Fibroblast of lung (primary cell): ENCODE measurements at regions not wholly inside any gene's neighbourhood (a gene's known extent, or its start where the extent isn't known, plus 50 kb on each side); places are given as distances from the start of the nearest gene placed in this dataset.
"Not testable (repeated sequence)": the region's sequence is repeated elsewhere in the genome, so short reads cannot be mapped to it uniquely, and the experiment has no call there.

Source experiments
- DNase-seq, 2 donors: peaks; one replicate each; pipeline versions ENCODE4 v3.0.0 to v3.0.0-alpha.2; 2010; ENCODE audit warnings: low read depth in 2 of 2
- H2AFZ ChIP-seq: 2 replicates; pipeline ENCODE4 v1.5.1; 2012; ENCODE audit warnings: low read length, control low read depth, inconsistent platforms
- H3K27ac ChIP-seq: 2 replicates; pipeline ENCODE4 v1.5.1; 2011; ENCODE audit warnings: low read length, control low read depth; ENCODE audit not compliant: insufficient read depth
- H3K27me3 ChIP-seq: 2 replicates; pipeline ENCODE4 v1.5.1; 2011; ENCODE audit warnings: mild to moderate bottlenecking, low read length; ENCODE audit not compliant: control insufficient read depth, insufficient read depth
- H3K36me3 ChIP-seq: 2 replicates; pipeline ENCODE4 v1.5.1; 2011; ENCODE audit warnings: low read length; ENCODE audit not compliant: control insufficient read depth, insufficient read depth
- H3K4me1 ChIP-seq: 2 replicates; pipeline ENCODE4 v1.5.1; 2011; ENCODE audit warnings: low read length; ENCODE audit not compliant: control insufficient read depth, insufficient read depth; ENCODE audit errors: extremely low read depth
- H3K4me2 ChIP-seq: 2 replicates; pipeline ENCODE4 v1.5.1; 2011; ENCODE audit warnings: low read length, control low read depth; ENCODE audit not compliant: insufficient read depth; ENCODE audit errors: extremely low read depth
- H3K4me3 ChIP-seq, 4 experiments: fragments of 200-600 bp in 1 of 4; sonication (generic) in 1 of 4; replicated peaks in 1 of 4; 2 replicates each; pipeline ENCODE4 v1.5.1; 2011 to 2016; ENCODE audit warnings: low read length in 4 of 4, low read depth in 3 of 4, mild to moderate bottlenecking in 3 of 4, control low read depth in 2 of 4, inconsistent platforms in 1 of 4, mixed read lengths in 1 of 4; ENCODE audit not compliant: insufficient read depth in 1 of 4; ENCODE audit errors: control extremely low read depth in 1 of 4
- H3K79me2 ChIP-seq: 2 replicates; pipeline ENCODE4 v1.5.1; 2012; ENCODE audit warnings: mild to moderate bottlenecking, low read length, inconsistent platforms; ENCODE audit not compliant: control insufficient read depth, insufficient read depth
- H3K9ac ChIP-seq: 2 replicates; pipeline ENCODE4 v1.5.1; 2011; ENCODE audit warnings: mild to moderate bottlenecking, low read length, control low read depth; ENCODE audit not compliant: insufficient read depth
- H3K9me3 ChIP-seq: 2 replicates; pipeline ENCODE4 v1.5.1; 2012; ENCODE audit warnings: low read depth, low read length; ENCODE audit not compliant: control insufficient read depth, insufficient read depth
- H4K20me1 ChIP-seq: 2 replicates; pipeline ENCODE4 v1.5.1; 2011; ENCODE audit warnings: low read length; ENCODE audit not compliant: control insufficient read depth, insufficient read depth; ENCODE audit errors: extremely low read depth
- TF ChIP-seq, protein P1 (sequence below), 2 donors: IDR thresholded peaks in 1 of 2; conservative IDR thresholded peaks in 1 of 2; 1 replicate in 1 of 2; 2 replicates in 1 of 2; pipeline ENCODE4 v1.5.1; 2011 to 2012; ENCODE audit warnings: low read length in 2 of 2, control low read depth in 1 of 2, inconsistent platforms in 1 of 2, low read depth in 1 of 2, mild to moderate bottlenecking in 1 of 2

DNA sequence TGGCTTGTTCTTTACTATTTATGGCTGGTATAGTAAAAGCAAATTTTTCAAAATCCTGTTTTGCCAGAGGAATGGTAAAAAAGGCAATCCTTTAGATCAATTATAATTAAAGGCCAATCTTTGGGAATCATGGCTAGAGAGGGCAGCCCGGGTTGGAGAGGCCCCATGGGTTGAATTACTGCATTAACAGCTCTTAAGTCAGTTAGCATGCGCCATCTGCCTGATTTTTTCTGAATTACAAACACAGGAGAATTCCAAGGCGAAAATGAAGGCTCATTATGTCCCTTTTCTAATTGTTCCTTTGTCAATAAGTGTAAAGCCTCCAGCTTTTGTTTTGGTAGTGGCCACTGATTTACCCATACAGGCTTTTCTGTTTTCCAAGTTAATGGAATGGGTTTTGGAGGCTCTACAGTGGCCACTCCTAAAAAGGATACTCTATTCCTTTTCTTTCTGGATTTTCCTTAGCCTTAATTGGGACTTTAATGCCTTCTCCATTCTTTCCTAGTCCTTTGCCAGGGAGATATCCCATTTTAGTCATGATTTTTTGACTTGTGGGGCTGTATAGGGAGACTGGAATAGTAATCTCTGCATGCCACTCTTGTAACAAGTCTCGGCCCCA lies 114.9 kb upstream of the LARP1 start:
- TF ChIP-seq, protein P1, sequence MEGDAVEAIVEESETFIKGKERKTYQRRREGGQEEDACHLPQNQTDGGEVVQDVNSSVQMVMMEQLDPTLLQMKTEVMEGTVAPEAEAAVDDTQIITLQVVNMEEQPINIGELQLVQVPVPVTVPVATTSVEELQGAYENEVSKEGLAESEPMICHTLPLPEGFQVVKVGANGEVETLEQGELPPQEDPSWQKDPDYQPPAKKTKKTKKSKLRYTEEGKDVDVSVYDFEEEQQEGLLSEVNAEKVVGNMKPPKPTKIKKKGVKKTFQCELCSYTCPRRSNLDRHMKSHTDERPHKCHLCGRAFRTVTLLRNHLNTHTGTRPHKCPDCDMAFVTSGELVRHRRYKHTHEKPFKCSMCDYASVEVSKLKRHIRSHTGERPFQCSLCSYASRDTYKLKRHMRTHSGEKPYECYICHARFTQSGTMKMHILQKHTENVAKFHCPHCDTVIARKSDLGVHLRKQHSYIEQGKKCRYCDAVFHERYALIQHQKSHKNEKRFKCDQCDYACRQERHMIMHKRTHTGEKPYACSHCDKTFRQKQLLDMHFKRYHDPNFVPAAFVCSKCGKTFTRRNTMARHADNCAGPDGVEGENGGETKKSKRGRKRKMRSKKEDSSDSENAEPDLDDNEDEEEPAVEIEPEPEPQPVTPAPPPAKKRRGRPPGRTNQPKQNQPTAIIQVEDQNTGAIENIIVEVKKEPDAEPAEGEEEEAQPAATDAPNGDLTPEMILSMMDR (conservative IDR thresholded peaks at IDR 0.05 in 1 of 2, IDR thresholded peaks at IDR 0.05 in 1 of 2; ENCODE audit: low read depth in 1 of 2, low read length in 2 of 2) = peak; percentile 42 to 48
- H3K9me3 ChIP-seq, H2AFZ ChIP-seq, H3K4me3 ChIP-seq, H3K4me1 ChIP-seq, H3K36me3 ChIP-seq, H3K27ac ChIP-seq, H3K27me3 ChIP-seq, H3K4me2 ChIP-seq, H3K79me2 ChIP-seq, H4K20me1 ChIP-seq, H3K9ac ChIP-seq: not testable (repeated sequence)
- DNase-seq = peak in 1 of 2 donors; percentile 49

DNA sequence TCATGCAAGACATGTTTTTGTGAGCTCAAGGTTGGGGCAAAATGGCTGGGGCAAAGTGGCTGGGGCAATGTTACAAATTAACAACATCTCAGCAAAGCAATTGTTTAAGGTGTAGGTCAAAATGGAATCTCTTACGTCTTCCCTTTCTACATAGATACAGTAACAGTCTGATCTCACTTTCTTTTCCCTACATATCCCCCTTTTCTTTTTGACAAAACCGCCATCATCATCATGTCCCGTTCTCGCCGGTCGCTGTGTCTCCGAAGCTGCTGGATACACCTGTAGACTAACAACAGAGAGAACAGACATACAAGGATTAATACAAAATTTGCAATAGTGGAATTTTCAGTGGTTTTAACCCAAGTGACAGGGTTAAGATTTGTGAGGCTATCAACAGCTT lies 118.4 kb upstream of the LARP1 start:
- H3K4me2 ChIP-seq, H4K20me1 ChIP-seq, H3K4me1 ChIP-seq, H2AFZ ChIP-seq, H3K4me3 ChIP-seq, H3K9me3 ChIP-seq, H3K79me2 ChIP-seq, H3K27me3 ChIP-seq, DNase-seq, H3K36me3 ChIP-seq, H3K9ac ChIP-seq, H3K27ac ChIP-seq: not testable (repeated sequence)

DNA sequence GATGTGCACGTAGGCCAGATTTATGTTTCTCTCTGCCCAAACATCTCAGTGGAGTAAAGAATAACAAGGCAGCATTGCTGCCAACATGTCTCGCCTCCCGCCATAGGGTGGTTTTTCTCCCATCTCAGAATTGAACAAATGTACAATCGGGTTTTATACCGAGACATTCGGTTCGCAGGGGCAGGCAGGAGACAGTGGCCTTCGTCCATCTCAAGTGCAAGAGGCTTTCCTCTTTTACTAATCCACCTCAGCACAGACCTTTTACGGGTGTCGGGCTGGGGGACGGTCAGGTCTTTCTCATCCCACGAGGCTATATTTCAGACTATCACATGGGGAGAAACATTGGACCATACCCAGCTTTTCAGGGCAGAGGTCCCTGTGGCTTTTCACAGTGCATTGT lies 118.9 kb upstream of the LARP1 start:
- not testable (repeated sequence) for H3K9me3 ChIP-seq, DNase-seq, H4K20me1 ChIP-seq

DNA sequence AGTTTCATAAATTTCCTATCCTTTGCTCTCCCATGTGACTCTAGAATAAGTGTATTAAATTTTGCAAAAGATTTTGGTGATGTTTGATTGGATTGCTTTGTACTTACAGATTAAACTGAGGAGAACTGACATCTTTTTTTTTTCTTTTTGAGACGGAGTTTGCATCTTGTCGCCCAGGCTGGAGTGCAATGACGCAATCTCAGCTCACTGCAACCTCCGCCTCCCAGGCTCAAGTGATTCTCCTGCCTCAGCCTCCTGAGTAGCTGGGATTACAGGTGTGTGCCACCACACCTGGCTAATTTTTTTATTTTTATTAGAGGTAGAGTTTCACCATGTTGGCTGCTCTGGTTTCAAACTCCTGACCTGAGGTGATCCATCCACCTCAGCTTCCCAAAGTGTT lies 121.4 kb upstream of the LARP1 start:
- not testable (repeated sequence) for DNase-seq, H4K20me1 ChIP-seq, H3K9ac ChIP-seq, H3K79me2 ChIP-seq, H3K27me3 ChIP-seq, H3K4me3 ChIP-seq, H3K27ac ChIP-seq, H3K36me3 ChIP-seq, H3K4me2 ChIP-seq, H3K9me3 ChIP-seq, H2AFZ ChIP-seq, H3K4me1 ChIP-seq

More for the DNA sequence above, 118.9 kb upstream of the LARP1 start:
- H3K36me3 ChIP-seq, H3K27me3 ChIP-seq, H2AFZ ChIP-seq, H3K4me2 ChIP-seq, H3K4me3 ChIP-seq, H3K27ac ChIP-seq, H3K4me1 ChIP-seq, H3K79me2 ChIP-seq, H3K9ac ChIP-seq: not testable (repeated sequence)
